Left renal pelvis (tissue), 4 donors: ENCODE measurements at regions not wholly inside any gene's neighbourhood (a gene's known extent, or its start where the extent isn't known, plus 50 kb on each side); places are given as distances from the start of the nearest gene placed in this dataset.

Experiments used
- DNase-seq, 4 donors: peaks; one replicate each; pipeline ENCODE4 v3.0.0-alpha.2; 2013; ENCODE audit warnings: low read depth in 4 of 4, low spot score in 3 of 4

- no peak for DNase-seq
These were observed 54.6 kb downstream of the ZFP36L2 start for GRCh38 chr2:43171789-43172188.

GRCh38 chr2:43170405-43171105 is 55.9 kb downstream of the ZFP36L2 start:
- DNase-seq = no peak

- DNase-seq = no peak
These were observed 56.4 kb downstream of the ZFP36L2 start for GRCh38 chr2:43169987-43170386.

- DNase-seq = no peak
These were observed 57.1 kb downstream of the ZFP36L2 start for GRCh38 chr2:43169099-43169945.

GRCh38 chr2:43168016-43168369 is 58.4 kb downstream of the ZFP36L2 start:
- DNase-seq = no peak

GRCh38 chr2:43165378-43166069 is 60.9 kb downstream of the ZFP36L2 start:
- no peak for DNase-seq

GRCh38 chr2:43164686-43165085 is 61.7 kb downstream of the ZFP36L2 start:
- DNase-seq = no peak

- DNase-seq = no peak
These were observed 62.7 kb downstream of the ZFP36L2 start for GRCh38 chr2:43163584-43164270.

- DNase-seq = no peak
These were observed 64.0 kb downstream of the ZFP36L2 start for GRCh38 chr2:43162511-43162776.

- no peak for DNase-seq
These were observed 64.5 kb downstream of the ZFP36L2 start for GRCh38 chr2:43161650-43162510.

- no peak for DNase-seq
These were observed 65.6 kb downstream of the ZFP36L2 start for GRCh38 chr2:43160778-43161177.

GRCh38 chr2:43159797-43160196 is 66.6 kb downstream of the ZFP36L2 start:
- DNase-seq = no peak

GRCh38 chr2:43158259-43158880 is 68.0 kb downstream of the ZFP36L2 start:
- no peak for DNase-seq

GRCh38 chr2:43157506-43158246 is 68.7 kb downstream of the ZFP36L2 start:
- no peak for DNase-seq

GRCh38 chr2:43155851-43156411 is 70.5 kb downstream of the ZFP36L2 start:
- no peak for DNase-seq

- DNase-seq = no peak
These were observed 71.7 kb downstream of the ZFP36L2 start for GRCh38 chr2:43154685-43155084.

- no peak for DNase-seq
These were observed 73.4 kb downstream of the ZFP36L2 start for GRCh38 chr2:43152741-43153647.

GRCh38 chr2:43152186-43152585 is 74.2 kb downstream of the ZFP36L2 start:
- DNase-seq = no peak
